ENCODE measurements at regions not wholly inside any gene's neighbourhood (a gene's known extent, or its start where the extent isn't known, plus 50 kb on each side); places are given as distances from the start of the nearest gene placed in this dataset.

GRCh38 chr17:79316805-79317204, 242.2 kb downstream of the ENGASE start:
- H3K4me3 Mint-ChIP-seq: no peak overlapping the region
- H3K27ac Mint-ChIP-seq: no peak overlapping the region
- no peaks in the 10 kb centered on the region; the same call in 1 of the 2 replicates for H3K27me3 Mint-ChIP-seq (ENCODE audit: low read depth)
- H3K4me1 Mint-ChIP-seq: peaks cover 13% of the 10 kb centered on the region
- no peaks in the 10 kb centered on the region for H3K36me3 Mint-ChIP-seq
- POLR2A ChIA-PET: no interaction called here
- CTCF ChIA-PET: interaction anchor here (1.0 to 1.5 kb wide), 4 partner anchors 72 to 84 kb away, joined by 3 to 4 read pairs (median 3); no protein-coding TSS in a partner anchor
- H3K9me3 Mint-ChIP-seq: no peaks in the 10 kb centered on the region
- no peak for DNase-seq (ENCODE audit: low spot score)
- ATAC-seq: no peak
- TF ChIP-seq FOXP1 (CRISPR knock-in tag; IDR thresholded peaks at IDR 0.05; ENCODE audit: borderline replicate concordance) (no peak), IRF2 (CRISPR knock-in tag; IDR thresholded peaks at IDR 0.05; ENCODE audit: borderline replicate concordance, low read depth) (no peak), ATF1 (CRISPR knock-in tag; IDR thresholded peaks at IDR 0.05) (no peak), ZMAT4 (CRISPR knock-in tag; IDR thresholded peaks at IDR 0.05) (no peak), NFYB (CRISPR knock-in tag; conservative IDR thresholded peaks at IDR 0.05; ENCODE audit: low read depth) (no peak), SMAD4 (CRISPR knock-in tag; IDR thresholded peaks at IDR 0.05) (no peak), AFF4 (CRISPR knock-in tag; IDR thresholded peaks at IDR 0.05; ENCODE audit: borderline replicate concordance) (no peak), ZNF396 (CRISPR knock-in tag; IDR thresholded peaks at IDR 0.05; ENCODE audit: borderline replicate concordance) (no peak), ZNF416 (CRISPR knock-in tag; IDR thresholded peaks at IDR 0.05) (no peak), STAT6 (CRISPR knock-in tag; conservative IDR thresholded peaks at IDR 0.05; ENCODE audit: low read depth) (no peak), ZNF121 (CRISPR knock-in tag; IDR thresholded peaks at IDR 0.05) (no peak), MXD4 (CRISPR knock-in tag; IDR thresholded peaks at IDR 0.05; ENCODE audit: borderline replicate concordance) (no peak), ZNF671 (CRISPR knock-in tag; IDR thresholded peaks at IDR 0.05) (no peak), ZBTB43 (CRISPR knock-in tag; IDR thresholded peaks at IDR 0.05) (no peak), NFATC4 (CRISPR knock-in tag; IDR thresholded peaks at IDR 0.05) (no peak), JAZF1 (CRISPR knock-in tag; IDR thresholded peaks at IDR 0.05) (no peak), FOXJ3 (CRISPR knock-in tag; IDR thresholded peaks at IDR 0.05; ENCODE audit: borderline replicate concordance) (no peak), CREM (CRISPR knock-in tag; IDR thresholded peaks at IDR 0.05) (no peak), EMX1 (CRISPR knock-in tag; IDR thresholded peaks at IDR 0.05) (no peak), ZNF317 (CRISPR knock-in tag; IDR thresholded peaks at IDR 0.05; ENCODE audit: borderline replicate concordance, low read depth) (no peak)

All from WTC11 (cell line).